HepG2 (cell line): ENCODE measurements at regions not wholly inside any gene's neighbourhood (a gene's known extent, or its start where the extent isn't known, plus 50 kb on each side); places are given as distances from the start of the nearest gene placed in this dataset.

Experiments used
- CREB1 ChIP-seq, 2 experiments: fragments of 450-650 bp in 1 of 2; IDR thresholded peaks; 2 replicates each; pipeline ENCODE4 v1.6.1; 2016 to 2017; ENCODE audit warnings: control low read depth in 1 of 2, mild to moderate bottlenecking in 1 of 2, missing compliant biosample characterization in 1 of 2, missing genetic modification characterization in 1 of 2
- KLF9 ChIP-seq: IDR thresholded peaks from 2 replicates; pipeline ENCODE4 v1.6.1; 2016; ENCODE audit warnings: low read depth
- NFIC ChIP-seq: IDR thresholded peaks from 2 replicates; pipeline ENCODE4 v1.6.1; 2012; ENCODE audit warnings: mild to moderate bottlenecking, low read length, inconsistent platforms
- NFRKB ChIP-seq: fragments of 450-650 bp; IDR thresholded peaks from 2 replicates; pipeline ENCODE4 v1.6.1; 2017
- NR2F1 ChIP-seq, 2 experiments: fragments of 450-650 bp in 1 of 2; formaldehyde crosslinking in 1 of 2; IDR thresholded peaks; 2 replicates each; pipeline versions ENCODE4 v1.5.0 to v1.6.1; 2016 to 2020; ENCODE audit warnings: mild to moderate bottlenecking in 1 of 2, missing compliant biosample characterization in 1 of 2, missing genetic modification reagents in 1 of 2, moderate library complexity in 1 of 2
- PRDM10 ChIP-seq: sonication (generic); formaldehyde crosslinking; IDR thresholded peaks from 2 replicates; pipeline ENCODE4 v1.4.0; 2020; ENCODE audit warnings: low read depth, missing genetic modification reagents
- USF2 ChIP-seq, 2 experiments: sonication (generic) in 1 of 2; formaldehyde crosslinking in 1 of 2; IDR thresholded peaks; 2 replicates each; pipeline versions ENCODE4 v1.5.1 to v1.6.1; 2011 to 2020; ENCODE audit warnings: borderline replicate concordance in 1 of 2, low read depth in 1 of 2, low read length in 1 of 2, mild to moderate bottlenecking in 1 of 2, missing genetic modification reagents in 1 of 2, moderate library complexity in 1 of 2
- ZFX ChIP-seq: sonication (generic); formaldehyde crosslinking; IDR thresholded peaks from 2 replicates; pipeline ENCODE4 v1.4.0; 2020; ENCODE audit warnings: mild to moderate bottlenecking, low read depth, missing genetic modification reagents, moderate library complexity
- ZFYVE20 ChIP-seq: sonication (generic); formaldehyde crosslinking; IDR thresholded peaks from 2 replicates; pipeline ENCODE4 v1.8.0; 2023; ENCODE audit warnings: low read depth, mild to moderate bottlenecking, moderate library complexity, missing genetic modification reagents, borderline replicate concordance
- TF ChIP-seq, protein P1 (sequence below): IDR thresholded peaks from 2 replicates; pipeline ENCODE4 v1.6.1; 2016; ENCODE audit warnings: missing compliant biosample characterization, missing genetic modification reagents, borderline replicate concordance
- TF ChIP-seq, protein P2 (sequence below): sonication (generic); formaldehyde crosslinking; IDR thresholded peaks from 2 replicates; pipeline ENCODE4 v1.4.0; 2020; ENCODE audit warnings: mild to moderate bottlenecking, missing genetic modification reagents
- TF ChIP-seq, protein P3 (sequence below): sonication (generic); formaldehyde crosslinking; IDR thresholded peaks from 2 replicates; pipeline ENCODE4 v1.5.0; 2020; ENCODE audit warnings: mild to moderate bottlenecking, missing genetic modification reagents, moderate library complexity

DNA sequence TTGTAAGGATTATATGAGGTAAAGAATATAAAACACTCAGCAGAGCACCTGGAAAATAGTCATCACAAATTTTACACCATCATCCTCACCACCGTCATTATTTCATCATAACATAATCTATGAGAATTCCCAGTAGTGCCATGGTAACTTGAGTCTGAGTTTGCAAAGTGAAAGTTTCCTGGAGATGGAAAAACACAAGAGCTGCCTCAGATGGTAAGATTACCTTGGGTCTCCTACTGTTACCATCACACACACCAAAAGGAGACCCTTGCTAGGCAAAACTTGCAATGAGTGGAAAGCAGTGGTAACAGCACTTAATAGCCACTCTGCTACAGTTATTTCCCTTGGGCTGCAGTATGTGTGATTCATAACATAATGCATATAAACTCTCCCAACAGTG, 589.8 kb downstream of the RNF144B start:
- no peak for TF ChIP-seq ZFX (CRISPR knock-in tag)
- no peak for TF ChIP-seq NR2F1 (CRISPR knock-in tag; IDR thresholded peaks at IDR 0.05)
- no peak for TF ChIP-seq KLF9
- TF ChIP-seq, protein P1, sequence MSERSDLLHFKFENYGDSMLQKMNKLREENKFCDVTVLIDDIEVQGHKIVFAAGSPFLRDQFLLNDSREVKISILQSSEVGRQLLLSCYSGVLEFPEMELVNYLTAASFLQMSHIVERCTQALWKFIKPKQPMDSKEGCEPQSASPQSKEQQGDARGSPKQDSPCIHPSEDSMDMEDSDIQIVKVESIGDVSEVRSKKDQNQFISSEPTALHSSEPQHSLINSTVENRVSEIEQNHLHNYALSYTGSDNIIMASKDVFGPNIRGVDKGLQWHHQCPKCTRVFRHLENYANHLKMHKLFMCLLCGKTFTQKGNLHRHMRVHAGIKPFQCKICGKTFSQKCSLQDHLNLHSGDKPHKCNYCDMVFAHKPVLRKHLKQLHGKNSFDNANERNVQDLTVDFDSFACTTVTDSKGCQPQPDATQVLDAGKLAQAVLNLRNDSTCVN = no peak
- TF ChIP-seq, protein P2, sequence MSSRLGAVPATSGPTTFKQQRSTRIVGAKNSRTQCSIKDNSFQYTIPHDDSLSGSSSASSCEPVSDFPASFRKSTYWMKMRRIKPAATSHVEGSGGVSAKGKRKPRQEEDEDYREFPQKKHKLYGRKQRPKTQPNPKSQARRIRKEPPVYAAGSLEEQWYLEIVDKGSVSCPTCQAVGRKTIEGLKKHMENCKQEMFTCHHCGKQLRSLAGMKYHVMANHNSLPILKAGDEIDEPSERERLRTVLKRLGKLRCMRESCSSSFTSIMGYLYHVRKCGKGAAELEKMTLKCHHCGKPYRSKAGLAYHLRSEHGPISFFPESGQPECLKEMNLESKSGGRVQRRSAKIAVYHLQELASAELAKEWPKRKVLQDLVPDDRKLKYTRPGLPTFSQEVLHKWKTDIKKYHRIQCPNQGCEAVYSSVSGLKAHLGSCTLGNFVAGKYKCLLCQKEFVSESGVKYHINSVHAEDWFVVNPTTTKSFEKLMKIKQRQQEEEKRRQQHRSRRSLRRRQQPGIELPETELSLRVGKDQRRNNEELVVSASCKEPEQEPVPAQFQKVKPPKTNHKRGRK = no peak
- no peak for TF ChIP-seq USF2 (IDR thresholded peaks at IDR 0.05; ENCODE audit: low read depth, low read length)
- TF ChIP-seq USF2 (CRISPR knock-in tag; IDR thresholded peaks at IDR 0.05; ENCODE audit: borderline replicate concordance) = no peak
- TF ChIP-seq NFIC = no peak
- TF ChIP-seq ZFYVE20 = no peak
- no peak for TF ChIP-seq CREB1 (IDR thresholded peaks at IDR 0.05)
- no peak for TF ChIP-seq CREB1 (CRISPR knock-in tag; IDR thresholded peaks at IDR 0.05)
- TF ChIP-seq, protein P3, sequence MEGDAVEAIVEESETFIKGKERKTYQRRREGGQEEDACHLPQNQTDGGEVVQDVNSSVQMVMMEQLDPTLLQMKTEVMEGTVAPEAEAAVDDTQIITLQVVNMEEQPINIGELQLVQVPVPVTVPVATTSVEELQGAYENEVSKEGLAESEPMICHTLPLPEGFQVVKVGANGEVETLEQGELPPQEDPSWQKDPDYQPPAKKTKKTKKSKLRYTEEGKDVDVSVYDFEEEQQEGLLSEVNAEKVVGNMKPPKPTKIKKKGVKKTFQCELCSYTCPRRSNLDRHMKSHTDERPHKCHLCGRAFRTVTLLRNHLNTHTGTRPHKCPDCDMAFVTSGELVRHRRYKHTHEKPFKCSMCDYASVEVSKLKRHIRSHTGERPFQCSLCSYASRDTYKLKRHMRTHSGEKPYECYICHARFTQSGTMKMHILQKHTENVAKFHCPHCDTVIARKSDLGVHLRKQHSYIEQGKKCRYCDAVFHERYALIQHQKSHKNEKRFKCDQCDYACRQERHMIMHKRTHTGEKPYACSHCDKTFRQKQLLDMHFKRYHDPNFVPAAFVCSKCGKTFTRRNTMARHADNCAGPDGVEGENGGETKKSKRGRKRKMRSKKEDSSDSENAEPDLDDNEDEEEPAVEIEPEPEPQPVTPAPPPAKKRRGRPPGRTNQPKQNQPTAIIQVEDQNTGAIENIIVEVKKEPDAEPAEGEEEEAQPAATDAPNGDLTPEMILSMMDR = no peak
- no peak for TF ChIP-seq PRDM10 (CRISPR knock-in tag)
- TF ChIP-seq NFRKB = no peak
